GM21390 (cell line): ENCODE measurements at regions not wholly inside any gene's neighbourhood (a gene's known extent, or its start where the extent isn't known, plus 50 kb on each side); places are given as distances from the start of the nearest gene placed in this dataset.

Source experiments
- ATAC-seq: cut with Tn5 transposase; IDR thresholded peaks from one replicate; pipeline ENCODE4 v1.9.1; 2021; ENCODE audit not compliant: unreplicated experiment

- ATAC-seq = no peak
Observed at GRCh38 chr7:98679741-98680140, 62.7 kb downstream of the NPTX2 start.

GRCh38 chr7:98681511-98681910 is 64.4 kb downstream of the NPTX2 start:
- ATAC-seq = no peak

GRCh38 chr7:98681951-98682350 is 64.9 kb downstream of the NPTX2 start:
- no peak for ATAC-seq

GRCh38 chr7:98683514-98683913 is 66.4 kb downstream of the NPTX2 start:
- ATAC-seq = no peak

GRCh38 chr7:98685541-98685940 is 68.5 kb downstream of the NPTX2 start:
- no peak for ATAC-seq

- no peak for ATAC-seq
Observed at GRCh38 chr7:98686466-98687080, 69.5 kb downstream of the NPTX2 start.

GRCh38 chr7:98687111-98687751 is 70.1 kb downstream of the NPTX2 start:
- ATAC-seq = no peak

GRCh38 chr7:98691619-98692018 is 74.5 kb downstream of the NPTX2 start:
- no peak for ATAC-seq

- no peak for ATAC-seq
Observed at GRCh38 chr7:98697083-98697482, 80.0 kb downstream of the NPTX2 start.

GRCh38 chr7:98697485-98698240 is 80.6 kb downstream of the NPTX2 start:
- ATAC-seq = no peak

- ATAC-seq = no peak
Observed at GRCh38 chr7:98698976-98699375, 81.9 kb downstream of the NPTX2 start.

GRCh38 chr7:98700533-98700932 is 83.4 kb downstream of the NPTX2 start:
- no peak for ATAC-seq

GRCh38 chr7:98701372-98701771 is 84.3 kb downstream of the NPTX2 start:
- ATAC-seq = no peak

GRCh38 chr7:98702021-98702420 is 84.9 kb downstream of the NPTX2 start:
- ATAC-seq = no peak

GRCh38 chr7:98703916-98704315 is 86.8 kb downstream of the NPTX2 start:
- no peak for ATAC-seq

GRCh38 chr7:98705626-98706025 is 88.5 kb downstream of the NPTX2 start:
- ATAC-seq = no peak

- no peak for ATAC-seq
Observed at GRCh38 chr7:98707076-98707475, 90.0 kb downstream of the NPTX2 start.

- no peak for ATAC-seq
Observed at GRCh38 chr7:98711945-98712344, 94.9 kb downstream of the NPTX2 start.

- no peak for ATAC-seq
Observed at GRCh38 chr7:98713165-98713810, 96.2 kb downstream of the NPTX2 start.

GRCh38 chr7:98719396-98719795 is 102.3 kb downstream of the NPTX2 start:
- ATAC-seq = no peak

- ATAC-seq = no peak
Observed at GRCh38 chr7:98722402-98722801, 105.3 kb downstream of the NPTX2 start.

- ATAC-seq = no peak
Observed at GRCh38 chr7:98724591-98724990, 107.5 kb downstream of the NPTX2 start.
